HG03025 (cell line): ENCODE measurements at regions not wholly inside any gene's neighbourhood (a gene's known extent, or its start where the extent isn't known, plus 50 kb on each side); places are given as distances from the start of the nearest gene placed in this dataset.

ENCODE experiments used
- ATAC-seq: cut with Tn5 transposase; IDR thresholded peaks from one replicate; pipeline ENCODE4 v1.9.1; 2021; ENCODE audit warnings: mild to moderate bottlenecking, moderate library complexity; ENCODE audit not compliant: unreplicated experiment, low FRiP score

- no peak for ATAC-seq
Measured at GRCh38 chr12:106000382-106001104, 138.2 kb downstream of the NUAK1 start.

GRCh38 chr12:106001105-106001836 is 137.5 kb downstream of the NUAK1 start:
- no peak for ATAC-seq

GRCh38 chr12:106001837-106002218 is 136.9 kb downstream of the NUAK1 start:
- no peak for ATAC-seq

GRCh38 chr12:106003297-106003696 is 135.5 kb downstream of the NUAK1 start:
- no peak for ATAC-seq

- no peak for ATAC-seq
Measured at GRCh38 chr12:106004289-106004688, 134.5 kb downstream of the NUAK1 start.

GRCh38 chr12:106006382-106006781 is 132.4 kb downstream of the NUAK1 start:
- ATAC-seq = no peak

- ATAC-seq = no peak
Measured at GRCh38 chr12:106006940-106007339, 131.8 kb downstream of the NUAK1 start.

GRCh38 chr12:106010741-106011140 is 128.0 kb downstream of the NUAK1 start:
- no peak for ATAC-seq
